Panc1 (cell line): ENCODE measurements at regions not wholly inside any gene's neighbourhood (a gene's known extent, or its start where the extent isn't known, plus 50 kb on each side); places are given as distances from the start of the nearest gene placed in this dataset.

Experiments used
- ATAC-seq: fragments of 200-7000 bp; cut with Tn5 transposase; 2 replicates; pipeline ENCODE4 v1.9.1; 2020; ENCODE audit warnings: mild to moderate bottlenecking, moderate library complexity
- BruUV-seq: library from RNA; stranded (reverse); fragments of 400-500 nt; replicated peaks from 2 replicates; lab custom pipeline; 2021; lab: Mats Ljungman, UMichigan
- CTCF ChIA-PET: fragments of 300-600 bp; sonication (Branson Sonifier 250); formaldehyde crosslinking; loops from one replicate; lab custom pipeline; 2022; ENCODE audit warnings: antibody characterized with exemption; lab: Charles Lee
- POLR2A ChIA-PET: fragments of 300-600 bp; sonication (Branson Sonifier 250); formaldehyde crosslinking; loops from one replicate; lab custom pipeline; 2022; ENCODE audit warnings: antibody characterized with exemption; lab: Charles Lee
- DNase-seq: peaks from one replicate; pipeline ENCODE4 v3.0.0-alpha.2; 2010; ENCODE audit warnings: low read depth, low spot score
- H3K27ac ChIP-seq: 2 replicates; pipeline ENCODE4 v1.5.1; 2011; ENCODE audit warnings: mild to moderate bottlenecking, low read length, inconsistent platforms
- H3K27me3 ChIP-seq: fragments of 200-500 bp; sonication (Bioruptor generic); 2 replicates; pipeline ENCODE4 v1.6.0; 2014; ENCODE audit warnings: low read length, inconsistent platforms; ENCODE audit not compliant: control insufficient read depth, insufficient read depth
- H3K36me3 ChIP-seq: fragments of 200-500 bp; sonication (Bioruptor generic); 2 replicates; pipeline ENCODE4 v1.5.1; 2014; ENCODE audit warnings: inconsistent platforms, mild to moderate bottlenecking, low read length, moderate library complexity; ENCODE audit not compliant: control insufficient read depth, insufficient read depth
- H3K4me1 ChIP-seq: 2 replicates; pipeline ENCODE4 v1.5.1; 2011; ENCODE audit warnings: inconsistent platforms, mild to moderate bottlenecking, low read length, moderate library complexity; ENCODE audit not compliant: control insufficient read depth, insufficient read depth
- H3K4me3 ChIP-seq, 2 experiments: 2 replicates each; pipeline ENCODE4 v1.5.1; 2011 to 2012; ENCODE audit warnings: low read depth in 2 of 2, low read length in 2 of 2, mild to moderate bottlenecking in 2 of 2, inconsistent platforms in 1 of 2, moderate library complexity in 1 of 2
- H3K9me3 ChIP-seq: fragments of 200-500 bp; sonication (Bioruptor generic); 2 replicates; pipeline ENCODE4 v1.5.1; 2014; ENCODE audit warnings: low read depth, mild to moderate bottlenecking, inconsistent platforms, low read length, moderate library complexity; ENCODE audit not compliant: control insufficient read depth, insufficient read depth
- POLR2AphosphoS5 ChIP-seq: IDR thresholded peaks from 2 replicates; pipeline ENCODE4 v1.6.1; 2012; ENCODE audit warnings: mild to moderate bottlenecking, low read depth, low read length, moderate library complexity
- REST ChIP-seq, 2 experiments: IDR thresholded peaks; 2 replicates each; pipeline ENCODE4 v1.6.1; 2011 to 2012; ENCODE audit warnings: low read depth in 2 of 2, control low read depth in 1 of 2, low read length in 1 of 2, mild to moderate bottlenecking in 1 of 2, moderate library complexity in 1 of 2; ENCODE audit not compliant: insufficient read depth in 1 of 2
- SIN3A ChIP-seq: IDR thresholded peaks from 2 replicates; pipeline ENCODE4 v1.6.1; 2012; ENCODE audit warnings: low read depth, mild to moderate bottlenecking, low read length, moderate library complexity, borderline replicate concordance; ENCODE audit not compliant: insufficient read depth
- TCF7L2 ChIP-seq: IDR thresholded peaks from 2 replicates; pipeline ENCODE4 v1.6.1; 2011; ENCODE audit warnings: mild to moderate bottlenecking, low read depth, low read length, inconsistent platforms
- in situ Hi-C: cut with HindIII; loops from 2 replicates; pipeline ENCODE4 v1.10.0; 2016; ENCODE audit warnings: low sequenced_read_pairs, low pct_unique_long_range_greater_than_20kb
- intact Hi-C: fragments of 100-400 bp; cut with micrococcal nuclease; formaldehyde crosslinking; loops from one replicate; pipeline ENCODE4 v1.10.0; 2022; ENCODE audit not compliant: unreplicated experiment
- TF ChIP-seq, protein P1 (sequence below): fragments of 450-650 bp; IDR thresholded peaks from 2 replicates; pipeline ENCODE4 v1.5.1; 2017; ENCODE audit warnings: mild to moderate bottlenecking

GRCh38 chr12:61523276-61523992 is 736.8 kb upstream of the USP15 start:
- in situ Hi-C loops (no loop called here), intact Hi-C loops (no loop called here)
- CTCF ChIA-PET: no interaction called here
- BruUV-seq: no TSS peak
- TF ChIP-seq REST (IDR thresholded peaks at IDR 0.05; ENCODE audit: insufficient read depth in 1 of 2, low read depth in 2 of 2, low read length in 1 of 2): no peak
- TF ChIP-seq, protein P1, sequence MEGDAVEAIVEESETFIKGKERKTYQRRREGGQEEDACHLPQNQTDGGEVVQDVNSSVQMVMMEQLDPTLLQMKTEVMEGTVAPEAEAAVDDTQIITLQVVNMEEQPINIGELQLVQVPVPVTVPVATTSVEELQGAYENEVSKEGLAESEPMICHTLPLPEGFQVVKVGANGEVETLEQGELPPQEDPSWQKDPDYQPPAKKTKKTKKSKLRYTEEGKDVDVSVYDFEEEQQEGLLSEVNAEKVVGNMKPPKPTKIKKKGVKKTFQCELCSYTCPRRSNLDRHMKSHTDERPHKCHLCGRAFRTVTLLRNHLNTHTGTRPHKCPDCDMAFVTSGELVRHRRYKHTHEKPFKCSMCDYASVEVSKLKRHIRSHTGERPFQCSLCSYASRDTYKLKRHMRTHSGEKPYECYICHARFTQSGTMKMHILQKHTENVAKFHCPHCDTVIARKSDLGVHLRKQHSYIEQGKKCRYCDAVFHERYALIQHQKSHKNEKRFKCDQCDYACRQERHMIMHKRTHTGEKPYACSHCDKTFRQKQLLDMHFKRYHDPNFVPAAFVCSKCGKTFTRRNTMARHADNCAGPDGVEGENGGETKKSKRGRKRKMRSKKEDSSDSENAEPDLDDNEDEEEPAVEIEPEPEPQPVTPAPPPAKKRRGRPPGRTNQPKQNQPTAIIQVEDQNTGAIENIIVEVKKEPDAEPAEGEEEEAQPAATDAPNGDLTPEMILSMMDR: no peak
- TF ChIP-seq POLR2AphosphoS5: no peak
- no peak for TF ChIP-seq TCF7L2
- TF ChIP-seq SIN3A: no peak
- Histone ChIP-seq H3K4me1 (no peaks in the 10 kb centered on the region), H3K36me3 (no peaks in the 10 kb centered on the region), H3K4me3 (no peak overlapping the region), H3K9me3 (no peaks in the 10 kb centered on the region), H3K27me3 (no peaks in the 10 kb centered on the region), H3K27ac (no peak overlapping the region)
- ATAC-seq (no peak), DNase-seq (no peak)
- POLR2A ChIA-PET: no interaction called here

DNA sequence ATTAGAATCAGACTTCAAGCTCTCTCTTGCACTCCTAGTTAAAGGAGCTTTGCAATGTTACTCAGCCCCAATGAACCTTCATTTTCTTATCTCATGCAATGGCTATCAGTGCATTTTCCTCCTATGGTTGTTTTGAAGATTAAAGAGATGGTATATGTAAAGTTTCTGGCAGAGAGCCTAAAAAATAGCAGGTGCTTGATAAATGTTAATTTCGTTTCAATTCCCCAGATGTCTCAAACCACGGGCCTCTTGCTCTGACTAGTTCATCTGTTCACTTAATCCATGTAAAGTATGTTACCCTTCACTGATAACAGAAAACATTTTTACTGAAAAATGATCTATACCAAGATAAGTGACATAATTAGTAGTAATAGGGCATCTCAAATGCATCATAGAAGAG is 735.4 kb upstream of the USP15 start:
- in situ Hi-C loops: no loop called here

GRCh38 chr12:61525331-61525730 is 734.9 kb upstream of the USP15 start:
- DNase-seq: no peak
- Histone ChIP-seq H3K4me1 (no peaks in the 10 kb centered on the region), H3K27ac (no peak overlapping the region), H3K36me3 (no peaks in the 10 kb centered on the region), H3K27me3 (no peaks in the 10 kb centered on the region), H3K4me3 (no peak overlapping the region), H3K9me3 (no peaks in the 10 kb centered on the region)
- ChIA-PET CTCF (no interaction called here), POLR2A (no interaction called here)
- TF ChIP-seq REST (IDR thresholded peaks at IDR 0.05; ENCODE audit: insufficient read depth in 1 of 2, low read depth in 2 of 2, low read length in 1 of 2): no peak
- no peak for TF ChIP-seq POLR2AphosphoS5
- TF ChIP-seq TCF7L2: no peak
- no peak for TF ChIP-seq SIN3A
- TF ChIP-seq, protein P1: no peak
- BruUV-seq: no TSS peak
- in situ Hi-C loops: no loop called here
- no peak for ATAC-seq
- intact Hi-C loops: no loop called here

More for the DNA sequence above, 735.4 kb upstream of the USP15 start:
- ATAC-seq (no peak), DNase-seq (no peak)
- POLR2A ChIA-PET: no interaction called here
- Histone ChIP-seq H3K9me3 (no peaks in the 10 kb centered on the region), H3K4me1 (no peaks in the 10 kb centered on the region), H3K27ac (no peak overlapping the region), H3K4me3 (no peak overlapping the region), H3K36me3 (no peaks in the 10 kb centered on the region), H3K27me3 (no peaks in the 10 kb centered on the region)
- no peak for TF ChIP-seq POLR2AphosphoS5
- intact Hi-C loops: no loop called here
- no TSS peak for BruUV-seq
- CTCF ChIA-PET: no interaction called here
